Esophagus squamous epithelium (tissue), 4 donors: ENCODE measurements at regions not wholly inside any gene's neighbourhood (a gene's known extent, or its start where the extent isn't known, plus 50 kb on each side); places are given as distances from the start of the nearest gene placed in this dataset.

Source experiments
- POLR2A ChIP-seq, 4 donors: fragments of 450-650 bp; IDR thresholded peaks; one replicate each; pipeline ENCODE4 v1.6.1; 2017; ENCODE audit warnings: antibody characterized with exemption in 4 of 4, mild to moderate bottlenecking in 4 of 4, moderate library complexity in 3 of 4
- TF ChIP-seq, protein P1 (sequence below), 6 experiments: fragments of 450-650 bp in 4 of 6; fragments of 200-600 bp in 2 of 6; sonication (generic) in 2 of 6; IDR thresholded peaks; one replicate each; pipeline ENCODE4 v1.5.1; 2016 to 2019; ENCODE audit warnings: antibody characterized with exemption in 6 of 6, mild to moderate bottlenecking in 4 of 6, moderate library complexity in 4 of 6

DNA sequence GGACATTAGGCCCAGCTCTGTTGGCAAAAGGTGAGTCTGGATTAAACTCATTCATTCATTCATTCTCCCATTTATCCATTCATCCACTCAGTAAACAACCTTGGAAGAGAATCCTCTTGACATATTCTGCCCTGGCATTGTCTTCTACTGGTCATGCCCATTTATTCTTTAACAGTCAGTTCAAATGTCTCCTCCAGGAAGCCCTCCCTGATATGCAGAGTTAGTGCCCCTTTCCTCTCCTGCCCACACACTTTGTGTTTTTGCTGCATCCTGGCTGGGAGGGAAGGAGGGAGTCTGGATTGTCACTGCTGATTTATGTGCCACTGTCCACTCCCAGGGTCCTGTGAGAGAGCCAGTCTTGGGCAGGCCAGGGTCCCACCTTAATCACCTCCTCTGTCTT lies 600.3 kb downstream of the MATN1 start:
- TF ChIP-seq, protein P1, sequence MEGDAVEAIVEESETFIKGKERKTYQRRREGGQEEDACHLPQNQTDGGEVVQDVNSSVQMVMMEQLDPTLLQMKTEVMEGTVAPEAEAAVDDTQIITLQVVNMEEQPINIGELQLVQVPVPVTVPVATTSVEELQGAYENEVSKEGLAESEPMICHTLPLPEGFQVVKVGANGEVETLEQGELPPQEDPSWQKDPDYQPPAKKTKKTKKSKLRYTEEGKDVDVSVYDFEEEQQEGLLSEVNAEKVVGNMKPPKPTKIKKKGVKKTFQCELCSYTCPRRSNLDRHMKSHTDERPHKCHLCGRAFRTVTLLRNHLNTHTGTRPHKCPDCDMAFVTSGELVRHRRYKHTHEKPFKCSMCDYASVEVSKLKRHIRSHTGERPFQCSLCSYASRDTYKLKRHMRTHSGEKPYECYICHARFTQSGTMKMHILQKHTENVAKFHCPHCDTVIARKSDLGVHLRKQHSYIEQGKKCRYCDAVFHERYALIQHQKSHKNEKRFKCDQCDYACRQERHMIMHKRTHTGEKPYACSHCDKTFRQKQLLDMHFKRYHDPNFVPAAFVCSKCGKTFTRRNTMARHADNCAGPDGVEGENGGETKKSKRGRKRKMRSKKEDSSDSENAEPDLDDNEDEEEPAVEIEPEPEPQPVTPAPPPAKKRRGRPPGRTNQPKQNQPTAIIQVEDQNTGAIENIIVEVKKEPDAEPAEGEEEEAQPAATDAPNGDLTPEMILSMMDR (IDR thresholded peaks at IDR 0.05) = no peak
- TF ChIP-seq POLR2A (IDR thresholded peaks at IDR 0.05) = no peak
